ENCODE measurements at regions not wholly inside any gene's neighbourhood (a gene's known extent, or its start where the extent isn't known, plus 50 kb on each side); places are given as distances from the start of the nearest gene placed in this dataset.
"Not testable (repeated sequence)": the region's sequence is repeated elsewhere in the genome, so short reads cannot be mapped to it uniquely, and the experiment has no call there.

DNA sequence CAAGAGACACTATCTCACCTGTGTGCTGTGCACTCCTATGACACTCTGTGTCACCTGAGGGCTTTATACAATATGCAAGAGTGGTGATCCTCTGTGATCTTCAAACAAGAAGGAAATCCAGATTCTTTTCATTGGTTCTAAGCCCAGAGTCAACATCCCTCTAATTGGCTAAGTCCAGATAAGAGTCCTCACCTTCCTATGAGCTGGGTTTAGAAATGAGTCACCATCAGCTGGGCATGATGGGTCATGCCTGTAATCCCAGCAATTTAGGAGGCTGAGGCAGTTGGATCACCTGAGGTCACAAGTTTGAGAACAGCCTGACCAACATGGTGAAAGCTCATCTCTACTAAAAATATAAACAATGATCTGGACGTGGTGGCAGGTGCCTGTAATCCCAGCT is 144.4 kb downstream of the ZNF675 start:
- no peak for TF ChIP-seq POLR2A (IDR thresholded peaks at IDR 0.05)
- no peak for TF ChIP-seq CTCF (IDR thresholded peaks at IDR 0.05)
- ATAC-seq (no peak), DNase-seq (no peak)
- Histone ChIP-seq H3K4me1 (no peaks in the 10 kb centered on the region), H3K27ac (no peak overlapping the region), H3K27me3 (no peaks in the 10 kb centered on the region), H3K9me3 (peaks cover 0 to 5% (median 0%) of the 10 kb centered on the region in 12 donors), H3K36me3 (no peaks in the 10 kb centered on the region), H3K4me3 (no peak overlapping the region)
- 27 to 50% (median 36%) methylated on average over 1 of the region's 1 CpG for WGBS, 4 donors
- intact Hi-C loops (cut with DNase I) = no loop called here

DNA sequence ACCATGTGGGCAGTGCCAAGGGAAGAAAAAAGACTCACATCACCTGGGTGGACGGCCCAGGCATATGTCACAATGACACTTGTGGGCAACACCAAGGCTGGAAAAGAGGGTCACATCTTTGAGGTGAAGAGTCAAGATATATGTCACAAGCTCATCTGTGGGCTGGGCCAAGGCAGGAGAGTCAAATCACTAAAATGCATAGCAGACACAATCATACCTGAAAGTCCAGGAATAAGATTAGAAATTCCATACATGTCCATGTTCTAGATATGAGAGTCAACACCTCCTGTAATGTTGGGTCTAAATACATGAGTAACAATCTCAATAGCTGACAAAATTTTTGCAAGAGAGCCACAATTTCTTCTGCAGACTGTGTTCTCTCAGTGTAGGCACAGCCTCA is 145.0 kb downstream of the ZNF675 start:
- WGBS, 4 donors = 42 to 81% (median 69%) methylated on average over 1 of the region's 1 CpG
- Histone ChIP-seq H3K9me3 (peaks cover 0 to 5% (median 0%) of the 10 kb centered on the region in 12 donors), H3K4me1 (no peaks in the 10 kb centered on the region), H3K36me3 (no peaks in the 10 kb centered on the region), H3K4me3 (no peak overlapping the region), H3K27me3 (no peaks in the 10 kb centered on the region), H3K27ac (no peak overlapping the region)
- intact Hi-C loops (cut with DNase I) = no loop called here
- TF ChIP-seq POLR2A (IDR thresholded peaks at IDR 0.05) (no peak), CTCF (IDR thresholded peaks at IDR 0.05) (no peak)
- ATAC-seq = no peak
- no peak for DNase-seq

DNA sequence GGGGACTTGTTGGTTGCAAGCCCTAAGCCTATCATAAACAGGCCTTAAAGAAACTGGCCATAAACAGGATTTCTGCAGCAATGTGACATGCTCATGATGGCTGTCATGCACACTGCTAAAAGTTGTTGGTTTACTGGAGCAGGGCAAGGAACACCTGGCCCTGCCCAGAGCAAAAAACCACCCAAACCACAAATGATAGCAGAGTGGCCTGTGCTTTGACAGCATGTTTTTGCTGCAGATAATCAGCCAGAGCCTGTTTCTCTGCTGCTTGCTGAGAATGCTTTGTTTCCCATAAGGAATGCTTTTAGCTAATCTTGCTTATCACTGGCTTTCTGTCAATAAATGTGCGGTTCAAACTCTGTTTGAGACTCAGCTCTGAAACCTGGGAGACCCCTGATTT is 144.9 kb upstream of the ZNF91 start:
- intact Hi-C loops (cut with DNase I) = not testable (repeated sequence)

GRCh38 chr19:23539499-23539898 is 144.2 kb upstream of the ZNF91 start:
- 52 to 63% (median 60%) methylated on average over 2 of the region's 2 CpGs for WGBS, 4 donors
- ATAC-seq (no peak), DNase-seq (no peak)
- H3K27ac ChIP-seq = no peak overlapping the region
- intact Hi-C loops (cut with DNase I) = no loop called here
- H3K9me3 ChIP-seq = peaks cover 0 to 5% (median 0%) of the 10 kb centered on the region in 12 donors
- no peak overlapping the region for H3K4me3 ChIP-seq
- no peak for TF ChIP-seq POLR2A (IDR thresholded peaks at IDR 0.05)
- no peak for TF ChIP-seq CTCF (IDR thresholded peaks at IDR 0.05)
- H3K36me3 ChIP-seq = no peaks in the 10 kb centered on the region
- H3K27me3 ChIP-seq = no peaks in the 10 kb centered on the region
- no peaks in the 10 kb centered on the region for H3K4me1 ChIP-seq

More for the DNA sequence above, 144.9 kb upstream of the ZNF91 start:
- H3K4me3 ChIP-seq, H3K27ac ChIP-seq, H3K4me1 ChIP-seq, H3K27me3 ChIP-seq, DNase-seq, H3K9me3 ChIP-seq, H3K36me3 ChIP-seq, ATAC-seq: not testable (repeated sequence)
- 20 to 60% (median 28%) methylated on average over 1 of the region's 1 CpG for WGBS, 4 donors

GRCh38 chr19:23537136-23537535 is 141.9 kb upstream of the ZNF91 start:
- H3K36me3 ChIP-seq; intact Hi-C loops (cut with DNase I); DNase-seq; ATAC-seq; H3K9me3 ChIP-seq; H3K27me3 ChIP-seq; H3K4me3 ChIP-seq; H3K4me1 ChIP-seq; H3K27ac ChIP-seq: not testable (repeated sequence)

- H3K9me3 ChIP-seq; H3K27ac ChIP-seq; H3K27me3 ChIP-seq; ATAC-seq; intact Hi-C loops (cut with DNase I); DNase-seq; H3K36me3 ChIP-seq; H3K4me1 ChIP-seq; H3K4me3 ChIP-seq: not testable (repeated sequence)
- WGBS, 4 donors = 67 to 85% (median 76%) methylated on average over 1 of the region's 1 CpG
Observed at GRCh38 chr19:23536341-23536740, 141.1 kb upstream of the ZNF91 start.

- ATAC-seq; intact Hi-C loops (cut with DNase I): not testable (repeated sequence)
Observed at GRCh38 chr19:23535901-23536300, 140.6 kb upstream of the ZNF91 start.

GRCh38 chr19:23533441-23533840 is 138.2 kb upstream of the ZNF91 start:
- H3K4me1 ChIP-seq; DNase-seq; H3K27me3 ChIP-seq; ATAC-seq; H3K4me3 ChIP-seq; H3K36me3 ChIP-seq; H3K9me3 ChIP-seq; H3K27ac ChIP-seq; intact Hi-C loops (cut with DNase I): not testable (repeated sequence)
- 87 to 91% (median 90%) methylated on average over 19 to 30 of the region's 30 CpGs for WGBS, 4 donors

More at GRCh38 chr19:23535901-23536300, 140.6 kb upstream of the ZNF91 start:
- 76 to 84% (median 78%) methylated on average over 5 of the region's 5 CpGs for WGBS, 4 donors
- DNase-seq, H3K9me3 ChIP-seq, H3K4me3 ChIP-seq, H3K36me3 ChIP-seq, H3K27me3 ChIP-seq, H3K27ac ChIP-seq, H3K4me1 ChIP-seq: not testable (repeated sequence)
